ENCODE measurements at regions not wholly inside any gene's neighbourhood (a gene's known extent, or its start where the extent isn't known, plus 50 kb on each side); places are given as distances from the start of the nearest gene placed in this dataset.

GRCh38 chr10:8566737-8567136 is 512.2 kb downstream of the GATA3 start:
- DNase-seq (ENCODE audit: low read depth): no peak
- no peak for TF ChIP-seq CTCF (conservative IDR thresholded peaks at IDR 0.05; ENCODE audit: low read length)
- H3K4me3 ChIP-seq (ENCODE audit: low read length): no peak overlapping the region

GRCh38 chr10:8568401-8568800 is 513.9 kb downstream of the GATA3 start:
- TF ChIP-seq CTCF (conservative IDR thresholded peaks at IDR 0.05; ENCODE audit: low read length): no peak
- no peak overlapping the region for H3K4me3 ChIP-seq (ENCODE audit: low read length)
- DNase-seq (ENCODE audit: low read depth): no peak

GRCh38 chr10:8575620-8576019 is 521.1 kb downstream of the GATA3 start:
- no peak for DNase-seq (ENCODE audit: low read depth)
- no peak for TF ChIP-seq CTCF (conservative IDR thresholded peaks at IDR 0.05; ENCODE audit: low read length)
- no peak overlapping the region for H3K4me3 ChIP-seq (ENCODE audit: low read length)

- DNase-seq (ENCODE audit: low read depth): no peak
- no peak for TF ChIP-seq CTCF (conservative IDR thresholded peaks at IDR 0.05; ENCODE audit: low read length)
- no peak overlapping the region for H3K4me3 ChIP-seq (ENCODE audit: low read length)
These were observed 521.8 kb downstream of the GATA3 start for GRCh38 chr10:8576281-8576680.

- TF ChIP-seq CTCF (conservative IDR thresholded peaks at IDR 0.05; ENCODE audit: low read length): no peak
- no peak overlapping the region for H3K4me3 ChIP-seq (ENCODE audit: low read length)
- DNase-seq (ENCODE audit: low read depth): no peak
These were observed 522.4 kb downstream of the GATA3 start for GRCh38 chr10:8576911-8577310.

GRCh38 chr10:8577686-8578085 is 523.2 kb downstream of the GATA3 start:
- TF ChIP-seq CTCF (conservative IDR thresholded peaks at IDR 0.05; ENCODE audit: low read length): no peak
- H3K4me3 ChIP-seq (ENCODE audit: low read length): no peak overlapping the region
- DNase-seq (ENCODE audit: low read depth): no peak

GRCh38 chr10:8581521-8582225 is 527.2 kb downstream of the GATA3 start:
- no peak overlapping the region for H3K4me3 ChIP-seq (ENCODE audit: low read length)
- no peak for DNase-seq (ENCODE audit: low read depth)
- TF ChIP-seq CTCF (conservative IDR thresholded peaks at IDR 0.05; ENCODE audit: low read length): no peak

Measured in AG10803 (cell line).